Liver (tissue), 3 donors: ENCODE measurements at regions not wholly inside any gene's neighbourhood (a gene's known extent, or its start where the extent isn't known, plus 50 kb on each side); places are given as distances from the start of the nearest gene placed in this dataset.

ENCODE experiments used
- CTCF ChIP-seq: fragments of 150-350 bp; IDR thresholded peaks from 2 replicates; pipeline ENCODE4 v1.5.1; 2017; ENCODE audit warnings: improper control_type of control experiment, low read depth, low read length; ENCODE audit not compliant: missing input control
- EGR1 ChIP-seq, 2 donors: IDR thresholded peaks; 2 replicates each; pipeline ENCODE4 v1.6.1; 2016 to 2018; ENCODE audit warnings: antibody characterized with exemption in 2 of 2, low read depth in 2 of 2
- FOXA1 ChIP-seq: IDR thresholded peaks from 2 replicates; pipeline ENCODE4 v1.6.1; 2016; ENCODE audit warnings: antibody characterized with exemption
- GABPA ChIP-seq, 2 donors: IDR thresholded peaks in 1 of 2; conservative IDR thresholded peaks in 1 of 2; 2 replicates each; pipeline ENCODE4 v1.6.1; 2016; ENCODE audit warnings: antibody characterized with exemption in 2 of 2, mild to moderate bottlenecking in 1 of 2, moderate library complexity in 1 of 2
- HNF4G ChIP-seq: IDR thresholded peaks from 2 replicates; pipeline ENCODE4 v1.6.1; 2016; ENCODE audit warnings: antibody characterized with exemption
- JUND ChIP-seq, 2 donors: IDR thresholded peaks; 2 replicates each; pipeline ENCODE4 v1.6.1; 2016; ENCODE audit warnings: antibody characterized with exemption in 2 of 2
- MAX ChIP-seq: IDR thresholded peaks from 2 replicates; pipeline ENCODE4 v1.6.1; 2016; ENCODE audit warnings: antibody characterized with exemption
- RAD21 ChIP-seq, 2 donors: IDR thresholded peaks; 2 replicates each; pipeline ENCODE4 v1.6.1; 2016; ENCODE audit warnings: antibody characterized with exemption in 2 of 2, mild to moderate bottlenecking in 2 of 2
- REST ChIP-seq: IDR thresholded peaks from 2 replicates; pipeline ENCODE4 v1.6.1; 2016; ENCODE audit warnings: antibody characterized with exemption, mild to moderate bottlenecking
- RXRA ChIP-seq, 2 donors: IDR thresholded peaks; 2 replicates each; pipeline ENCODE4 v1.6.1; 2017 to 2018; ENCODE audit warnings: antibody characterized with exemption in 2 of 2, mild to moderate bottlenecking in 1 of 2
- YY1 ChIP-seq: IDR thresholded peaks from 2 replicates; pipeline ENCODE4 v1.6.1; 2016; ENCODE audit warnings: antibody characterized with exemption, mild to moderate bottlenecking
- ZBTB33 ChIP-seq: IDR thresholded peaks from 2 replicates; pipeline ENCODE4 v1.6.1; 2016; ENCODE audit warnings: antibody characterized with exemption
- donor health status: healthy.
- donor health status: healthy.

- no peak for TF ChIP-seq GABPA (IDR thresholded peaks at IDR 0.05 in 1 of 2, conservative IDR thresholded peaks at IDR 0.05 in 1 of 2)
- no peak for TF ChIP-seq ZBTB33
- TF ChIP-seq REST, result no peak
- no peak for TF ChIP-seq CTCF
- no peak for TF ChIP-seq RAD21 (IDR thresholded peaks at IDR 0.05)
- TF ChIP-seq YY1, result no peak
- no peak for TF ChIP-seq MAX
- no peak for TF ChIP-seq HNF4G
- no peak for TF ChIP-seq EGR1 (IDR thresholded peaks at IDR 0.05; ENCODE audit: low read depth in 2 of 2)
- no peak for TF ChIP-seq RXRA (IDR thresholded peaks at IDR 0.05)
- no peak for TF ChIP-seq FOXA1
- no peak for TF ChIP-seq JUND (IDR thresholded peaks at IDR 0.05)
These were observed 161.2 kb upstream of the ECI2 start for GRCh38 chr6:4296552-4296951.
